Nephron (organoid): ENCODE measurements at regions not wholly inside any gene's neighbourhood (a gene's known extent, or its start where the extent isn't known, plus 50 kb on each side); places are given as distances from the start of the nearest gene placed in this dataset.
A peak's percentile ranks its signal among the peaks of the same experiment; 100 is the strongest.

ENCODE experiments used
- H3K27ac Mint-ChIP-seq, 3 experiments: 2 replicates each; pipeline ENCODE4 v1.8.0; 2020; ENCODE audit warnings: mixed read lengths in 3 of 3, mild to moderate bottlenecking in 2 of 3, moderate library complexity in 1 of 3
- H3K27me3 Mint-ChIP-seq: 2 replicates; pipeline ENCODE4 v1.8.0; 2021; ENCODE audit warnings: low read depth, mild to moderate bottlenecking, moderate library complexity, mixed read lengths
- H3K36me3 Mint-ChIP-seq: 2 replicates; pipeline ENCODE4 v1.8.0; 2020; ENCODE audit warnings: low read depth, mixed read lengths
- H3K4me1 Mint-ChIP-seq: 2 replicates; pipeline ENCODE4 v1.8.0; 2020; ENCODE audit warnings: mixed read lengths
- H3K4me3 Mint-ChIP-seq, 3 experiments: 2 replicates each; pipeline ENCODE4 v1.8.0; 2020; ENCODE audit warnings: mild to moderate bottlenecking in 3 of 3, mixed read lengths in 3 of 3, moderate library complexity in 2 of 3
- H3K9me3 Mint-ChIP-seq: 2 replicates; pipeline ENCODE4 v1.8.0; 2020; ENCODE audit warnings: mixed read lengths
- TF ChIP-seq, protein P1 (sequence below), 3 experiments: fragments of 200-600 bp; sonication (generic); IDR thresholded peaks; one replicate each; pipeline ENCODE4 v1.5.0; 2021; ENCODE audit warnings: antibody characterized with exemption in 3 of 3; ENCODE audit not compliant: unreplicated experiment in 3 of 3

DNA sequence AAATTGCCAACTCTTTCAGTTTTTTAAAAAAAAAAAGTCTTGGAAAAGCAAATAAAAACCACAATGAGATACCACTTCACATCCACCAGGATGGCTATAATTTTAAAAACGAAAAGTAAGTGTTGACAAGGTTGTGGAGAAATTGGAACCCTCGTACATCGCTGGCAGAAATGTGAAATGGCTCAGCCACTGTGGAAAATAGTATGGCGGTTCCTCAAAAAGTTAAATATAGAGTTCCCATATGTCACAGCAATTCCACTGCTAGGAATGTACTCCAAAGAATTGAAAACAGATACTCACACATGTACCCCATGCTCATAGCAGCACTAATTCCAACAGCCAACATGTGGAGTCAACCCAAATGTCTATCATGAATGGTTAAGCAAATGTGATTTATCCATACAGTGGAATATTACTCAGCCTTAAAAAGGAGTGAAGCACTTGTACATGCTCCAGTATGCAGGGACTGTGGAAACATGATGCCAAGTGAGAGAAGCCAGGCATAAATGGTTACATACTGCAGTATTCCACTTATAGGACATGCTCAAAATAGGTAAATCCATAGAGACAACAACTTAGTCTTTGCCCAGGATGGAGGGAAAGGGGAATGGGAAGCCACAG is 73.8 kb upstream of the PCSK6 start:
- TF ChIP-seq, protein P1, sequence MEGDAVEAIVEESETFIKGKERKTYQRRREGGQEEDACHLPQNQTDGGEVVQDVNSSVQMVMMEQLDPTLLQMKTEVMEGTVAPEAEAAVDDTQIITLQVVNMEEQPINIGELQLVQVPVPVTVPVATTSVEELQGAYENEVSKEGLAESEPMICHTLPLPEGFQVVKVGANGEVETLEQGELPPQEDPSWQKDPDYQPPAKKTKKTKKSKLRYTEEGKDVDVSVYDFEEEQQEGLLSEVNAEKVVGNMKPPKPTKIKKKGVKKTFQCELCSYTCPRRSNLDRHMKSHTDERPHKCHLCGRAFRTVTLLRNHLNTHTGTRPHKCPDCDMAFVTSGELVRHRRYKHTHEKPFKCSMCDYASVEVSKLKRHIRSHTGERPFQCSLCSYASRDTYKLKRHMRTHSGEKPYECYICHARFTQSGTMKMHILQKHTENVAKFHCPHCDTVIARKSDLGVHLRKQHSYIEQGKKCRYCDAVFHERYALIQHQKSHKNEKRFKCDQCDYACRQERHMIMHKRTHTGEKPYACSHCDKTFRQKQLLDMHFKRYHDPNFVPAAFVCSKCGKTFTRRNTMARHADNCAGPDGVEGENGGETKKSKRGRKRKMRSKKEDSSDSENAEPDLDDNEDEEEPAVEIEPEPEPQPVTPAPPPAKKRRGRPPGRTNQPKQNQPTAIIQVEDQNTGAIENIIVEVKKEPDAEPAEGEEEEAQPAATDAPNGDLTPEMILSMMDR (IDR thresholded peaks at IDR 0.05; ENCODE audit: unreplicated experiment in 3 of 3): no peak
- peaks cover 18% of the 10 kb centered on the region for H3K27me3 Mint-ChIP-seq
- no peak overlapping the region for H3K4me3 Mint-ChIP-seq
- H3K27ac Mint-ChIP-seq: no peak overlapping the region
- no peaks in the 10 kb centered on the region for H3K36me3 Mint-ChIP-seq
- H3K9me3 Mint-ChIP-seq: no peaks in the 10 kb centered on the region
- H3K4me1 Mint-ChIP-seq: peaks cover 16% of the 10 kb centered on the region

DNA sequence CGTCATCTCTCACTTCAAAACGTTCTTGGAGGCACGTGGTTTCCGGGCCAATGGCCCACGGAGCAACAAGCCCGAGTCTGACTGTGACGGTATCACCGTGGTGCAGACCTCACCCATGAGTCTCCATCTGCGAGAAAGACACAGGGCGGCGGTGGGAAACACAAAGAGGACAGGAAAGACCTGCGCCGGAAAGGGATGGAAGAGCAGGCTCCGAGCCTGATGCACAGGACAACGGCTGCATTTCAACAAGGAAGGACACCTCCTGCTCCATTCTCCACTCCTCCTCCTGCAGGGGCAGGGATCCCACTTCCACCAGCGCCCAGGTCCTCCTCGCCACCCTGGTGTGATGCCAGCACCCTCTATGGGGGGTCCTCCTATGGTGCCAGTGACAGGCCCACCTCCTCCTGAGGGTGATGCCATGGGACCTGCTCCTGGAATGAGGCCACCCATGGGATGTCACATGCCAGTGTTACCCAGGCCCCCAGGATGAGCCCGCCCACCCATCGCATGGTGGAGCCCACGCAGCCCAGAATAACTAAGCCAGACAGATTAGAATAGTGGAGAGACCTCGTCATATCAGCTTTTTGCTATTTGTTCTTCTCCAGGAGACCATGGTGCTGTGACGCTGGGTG is 73.0 kb upstream of the PCSK6 start:
- no peaks in the 10 kb centered on the region for H3K9me3 Mint-ChIP-seq
- TF ChIP-seq, protein P1 (IDR thresholded peaks at IDR 0.05; ENCODE audit: unreplicated experiment in 3 of 3): no peak
- peaks cover 20% of the 10 kb centered on the region for H3K4me1 Mint-ChIP-seq
- no peak overlapping the region for H3K4me3 Mint-ChIP-seq
- H3K36me3 Mint-ChIP-seq: no peaks in the 10 kb centered on the region
- H3K27ac Mint-ChIP-seq: no peak overlapping the region
- peaks cover 18% of the 10 kb centered on the region for H3K27me3 Mint-ChIP-seq

DNA sequence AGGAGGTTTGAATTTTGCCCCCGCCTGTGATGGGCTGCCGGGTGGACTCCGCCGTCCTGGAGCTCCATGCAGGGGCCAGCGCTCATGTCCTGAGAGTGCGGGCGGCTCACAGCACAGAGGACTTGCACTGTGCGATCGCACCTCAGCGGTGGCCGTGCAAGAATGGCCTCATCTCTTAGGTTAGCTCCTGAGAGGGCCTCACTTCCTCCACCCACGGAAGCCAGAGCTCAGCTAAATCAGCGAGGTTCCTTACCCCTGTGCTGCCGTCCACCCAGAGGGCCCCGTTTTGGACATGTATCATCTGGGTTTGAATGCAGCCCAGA is 72.0 kb upstream of the PCSK6 start:
- Mint-ChIP-seq H3K36me3 (no peaks in the 10 kb centered on the region), H3K4me3 (no peak overlapping the region), H3K9me3 (no peaks in the 10 kb centered on the region), H3K27me3 (peaks cover 22% of the 10 kb centered on the region), H3K4me1 (peaks cover 20% of the 10 kb centered on the region), H3K27ac (no peak overlapping the region)
- TF ChIP-seq, protein P1 (IDR thresholded peaks at IDR 0.05; ENCODE audit: unreplicated experiment in 3 of 3): no peak

DNA sequence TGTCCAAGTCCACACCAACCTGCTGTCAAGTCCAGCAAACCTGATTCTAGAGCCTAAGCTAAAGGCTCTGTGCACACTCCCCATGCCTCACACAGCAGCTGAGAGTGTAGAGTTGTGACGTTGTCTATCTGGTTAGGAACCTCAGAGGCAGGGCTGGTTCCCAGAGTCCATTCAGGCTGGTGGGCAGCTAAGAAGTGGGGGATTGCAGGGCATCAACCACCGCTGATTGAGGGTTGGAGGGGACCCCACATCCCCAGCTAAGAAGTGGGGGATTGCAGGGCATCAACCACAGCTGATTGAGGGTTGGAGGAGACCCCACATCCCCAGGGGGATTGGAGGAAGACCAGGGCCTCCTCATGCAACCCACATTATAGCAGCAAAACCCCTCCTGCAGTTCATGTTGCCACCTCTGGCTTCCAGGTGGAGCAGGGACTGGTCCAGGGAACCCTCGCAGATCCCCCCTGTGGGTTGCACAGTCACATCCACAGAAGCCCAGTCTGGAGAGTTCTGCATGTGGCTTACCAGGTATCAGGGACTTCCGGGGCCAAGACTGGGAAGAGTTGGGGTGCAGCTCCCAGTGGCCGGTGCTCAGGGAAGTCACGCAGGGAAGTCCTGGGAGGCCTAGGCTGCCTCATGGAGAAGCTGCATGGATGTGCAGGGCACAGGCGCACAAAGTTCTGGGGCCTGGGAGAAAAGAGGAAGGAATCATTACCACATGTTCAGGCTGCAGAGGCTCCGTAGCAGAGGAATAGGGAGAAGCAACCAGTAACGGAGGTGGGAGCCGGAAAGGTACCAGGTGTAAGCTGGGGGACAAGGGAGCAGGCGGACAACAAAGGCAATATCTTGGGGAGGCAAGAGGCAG is 71.4 kb upstream of the PCSK6 start:
- Mint-ChIP-seq H3K27me3 (peaks cover 23% of the 10 kb centered on the region), H3K27ac (no peak overlapping the region), H3K4me3 (no peak overlapping the region), H3K9me3 (no peaks in the 10 kb centered on the region), H3K36me3 (no peaks in the 10 kb centered on the region), H3K4me1 (peaks cover 20% of the 10 kb centered on the region)
- TF ChIP-seq, protein P1 (IDR thresholded peaks at IDR 0.05; ENCODE audit: unreplicated experiment in 3 of 3): no peak

GRCh38 chr15:101559952-101560351 is 70.4 kb upstream of the PCSK6 start:
- peaks cover 20% of the 10 kb centered on the region for H3K4me1 Mint-ChIP-seq
- no peaks in the 10 kb centered on the region for H3K36me3 Mint-ChIP-seq
- peak overlapping the region in 1 of 3 experiments; percentile 25 for H3K27ac Mint-ChIP-seq
- TF ChIP-seq, protein P1 (IDR thresholded peaks at IDR 0.05; ENCODE audit: unreplicated experiment in 3 of 3): no peak
- H3K4me3 Mint-ChIP-seq: no peak overlapping the region
- no peaks in the 10 kb centered on the region for H3K9me3 Mint-ChIP-seq
- peaks cover 23% of the 10 kb centered on the region for H3K27me3 Mint-ChIP-seq
